Epithelial cell of proximal tubule (primary cell): ENCODE measurements at regions not wholly inside any gene's neighbourhood (a gene's known extent, or its start where the extent isn't known, plus 50 kb on each side); places are given as distances from the start of the nearest gene placed in this dataset.

ENCODE experiments used
- DNase-seq: peaks from one replicate; pipeline ENCODE4 v3.0.0-alpha.2; 2011; ENCODE audit warnings: low read depth
- H3K4me3 ChIP-seq: 2 replicates; pipeline ENCODE4 v1.5.1; 2011; ENCODE audit warnings: low read depth, mild to moderate bottlenecking, low read length
- CTCF ChIP-seq: conservative IDR thresholded peaks from 2 replicates; pipeline ENCODE4 v1.5.1; 2012; ENCODE audit warnings: low read depth, mild to moderate bottlenecking, low read length

- TF ChIP-seq CTCF = no peak
- DNase-seq = no peak
- H3K4me3 ChIP-seq = no peak overlapping the region
Observed at GRCh38 chr13:76620036-76620435, 266.2 kb downstream of the KCTD12 start.

- no peak for TF ChIP-seq CTCF
- H3K4me3 ChIP-seq = no peak overlapping the region
- no peak for DNase-seq
Observed at GRCh38 chr13:76619631-76620030, 266.6 kb downstream of the KCTD12 start.

GRCh38 chr13:76610819-76611415, 275.3 kb downstream of the KCTD12 start:
- DNase-seq = no peak
- TF ChIP-seq CTCF = no peak
- no peak overlapping the region for H3K4me3 ChIP-seq

GRCh38 chr13:76609643-76610042, 276.6 kb downstream of the KCTD12 start:
- no peak overlapping the region for H3K4me3 ChIP-seq
- no peak for DNase-seq
- TF ChIP-seq CTCF = no peak

- H3K4me3 ChIP-seq = no peak overlapping the region
- TF ChIP-seq CTCF = no peak
- no peak for DNase-seq
Observed at GRCh38 chr13:76607866-76608265, 278.3 kb downstream of the KCTD12 start.

- no peak for TF ChIP-seq CTCF
- no peak for DNase-seq
- H3K4me3 ChIP-seq = no peak overlapping the region
Observed at GRCh38 chr13:76600081-76600480, 286.1 kb downstream of the KCTD12 start.

- H3K4me3 ChIP-seq = no peak overlapping the region
- no peak for TF ChIP-seq CTCF
- no peak for DNase-seq
Observed at GRCh38 chr13:76597868-76598267, 288.3 kb downstream of the KCTD12 start.
